GM21717 (cell line): ENCODE measurements at regions not wholly inside any gene's neighbourhood (a gene's known extent, or its start where the extent isn't known, plus 50 kb on each side); places are given as distances from the start of the nearest gene placed in this dataset.

Experiments used
- ATAC-seq: cut with Tn5 transposase; IDR thresholded peaks from one replicate; pipeline ENCODE4 v1.9.1; 2021; ENCODE audit warnings: mild to moderate bottlenecking, moderate library complexity; ENCODE audit not compliant: unreplicated experiment

GRCh38 chr1:67948151-67949080 lies 102.0 kb downstream of the DIRAS3 start:
- ATAC-seq, result no peak

- no peak for ATAC-seq
Measured at GRCh38 chr1:67947114-67947513, 103.3 kb downstream of the DIRAS3 start.

GRCh38 chr1:67945733-67946374 lies 104.6 kb downstream of the DIRAS3 start:
- ATAC-seq, result no peak

DNA sequence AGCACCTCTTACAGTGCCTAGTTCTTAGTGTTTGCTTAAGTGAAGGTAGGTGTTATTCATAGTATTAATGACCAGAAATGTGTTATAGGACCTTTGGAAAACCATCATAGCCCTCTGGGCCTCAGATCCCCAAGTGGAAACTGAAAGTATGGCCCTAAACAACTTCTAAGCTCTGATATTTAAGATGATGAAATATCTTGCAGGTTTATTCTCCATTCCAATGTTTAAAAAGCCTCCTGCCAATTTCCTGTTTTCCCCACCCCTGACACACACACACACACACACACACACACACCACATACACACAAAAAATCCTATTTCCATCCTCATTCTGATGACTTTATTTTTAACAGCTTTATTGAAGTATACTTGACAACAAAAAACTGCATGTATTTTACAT lies 108.2 kb downstream of the DIRAS3 start:
- ATAC-seq, result no peak

GRCh38 chr1:67941746-67942145 lies 108.5 kb upstream of the GNG12 start:
- ATAC-seq, result no peak

GRCh38 chr1:67941155-67941554 lies 107.9 kb upstream of the GNG12 start:
- no peak for ATAC-seq

DNA sequence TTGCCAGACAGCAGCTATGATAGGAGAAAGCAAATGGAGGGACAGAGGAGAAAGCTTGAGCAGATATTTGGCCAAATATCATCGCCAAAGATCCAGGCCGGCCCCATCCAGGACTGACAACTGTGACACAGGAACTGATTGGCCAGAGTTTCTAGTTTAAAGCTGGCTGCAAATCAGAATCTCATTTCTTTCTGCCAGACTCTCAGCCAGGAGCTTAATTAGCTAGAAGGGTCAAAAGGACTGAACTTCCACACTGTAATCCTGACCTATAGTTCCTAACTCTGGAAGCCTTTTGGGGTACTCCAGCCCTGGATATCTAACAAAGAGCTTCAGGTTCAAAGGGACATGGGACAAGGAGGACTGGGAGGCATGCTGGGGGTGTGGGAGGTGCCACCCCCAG lies 106.7 kb upstream of the GNG12 start:
- ATAC-seq, result no peak

DNA sequence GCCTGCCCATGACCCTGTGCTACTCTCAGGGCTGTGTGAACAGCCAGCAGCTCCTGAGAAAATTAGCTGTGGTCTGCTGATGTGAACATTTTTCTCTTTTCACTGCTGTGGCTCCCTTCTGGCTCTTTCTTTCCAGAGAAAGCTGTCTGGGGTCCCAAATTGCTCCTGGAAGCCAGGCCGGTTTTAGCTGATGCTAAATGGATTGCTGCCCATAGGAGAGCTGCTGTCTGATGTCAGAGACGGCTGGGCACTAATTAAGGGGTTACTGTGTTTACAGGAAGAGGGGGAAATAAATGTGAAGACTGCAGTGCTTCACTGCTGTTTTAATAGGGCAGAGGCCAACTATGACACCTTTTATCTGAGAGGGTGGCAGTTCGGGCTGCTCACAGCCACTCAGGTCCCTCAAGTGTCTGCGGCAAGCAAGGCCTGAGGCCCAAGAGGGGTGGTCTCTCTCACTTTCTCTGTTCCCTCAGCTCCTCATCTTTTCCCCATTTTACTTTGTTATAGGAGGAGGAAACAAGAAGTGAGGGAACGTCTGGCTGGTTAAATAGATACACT lies 106.0 kb upstream of the GNG12 start:
- ATAC-seq, result no peak

GRCh38 chr1:67937651-67938050 lies 104.4 kb upstream of the GNG12 start:
- no peak for ATAC-seq

- ATAC-seq, result no peak
Measured at GRCh38 chr1:67937010-67937409, 103.7 kb upstream of the GNG12 start.

GRCh38 chr1:67935560-67935959 lies 102.3 kb upstream of the GNG12 start:
- no peak for ATAC-seq

GRCh38 chr1:67931198-67931597 lies 97.9 kb upstream of the GNG12 start:
- ATAC-seq, result no peak

- ATAC-seq, result no peak
Measured at GRCh38 chr1:67923074-67923473, 89.8 kb upstream of the GNG12 start.

DNA sequence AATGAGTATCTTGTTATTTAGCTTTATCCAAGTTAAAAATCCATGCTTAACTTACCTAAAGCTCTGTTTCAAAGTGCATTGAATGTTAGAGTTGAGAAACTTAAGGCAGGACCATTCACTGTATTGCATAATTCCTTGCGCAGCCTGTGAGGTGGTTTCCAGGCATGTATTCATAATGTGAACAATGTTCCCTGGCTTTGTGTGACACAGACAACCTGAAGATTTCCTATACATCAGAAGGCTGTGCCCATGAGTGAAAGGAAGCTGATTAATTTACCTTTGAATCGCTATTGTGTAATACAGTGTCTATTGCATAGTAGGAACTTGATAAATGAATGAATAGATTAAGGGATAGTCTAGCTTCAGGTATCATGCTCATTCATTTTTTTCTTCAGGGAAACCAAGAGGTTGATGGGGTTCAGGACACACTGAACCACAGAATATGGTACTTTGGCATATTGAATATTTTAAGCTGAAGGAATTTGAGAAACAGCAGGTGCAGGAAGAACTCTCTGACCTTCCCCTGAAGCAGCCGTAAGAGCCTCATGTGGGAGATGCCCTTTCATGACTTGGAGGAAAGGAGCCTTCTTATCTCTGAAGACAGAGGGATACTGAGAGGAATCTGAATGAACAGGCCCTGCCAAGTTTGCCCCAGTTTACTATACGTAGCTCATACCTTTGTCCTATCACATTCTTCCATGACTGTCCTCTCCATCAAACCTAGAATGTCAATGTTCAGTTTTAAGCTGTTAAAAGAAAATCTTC lies 88.6 kb upstream of the GNG12 start:
- no peak for ATAC-seq

DNA sequence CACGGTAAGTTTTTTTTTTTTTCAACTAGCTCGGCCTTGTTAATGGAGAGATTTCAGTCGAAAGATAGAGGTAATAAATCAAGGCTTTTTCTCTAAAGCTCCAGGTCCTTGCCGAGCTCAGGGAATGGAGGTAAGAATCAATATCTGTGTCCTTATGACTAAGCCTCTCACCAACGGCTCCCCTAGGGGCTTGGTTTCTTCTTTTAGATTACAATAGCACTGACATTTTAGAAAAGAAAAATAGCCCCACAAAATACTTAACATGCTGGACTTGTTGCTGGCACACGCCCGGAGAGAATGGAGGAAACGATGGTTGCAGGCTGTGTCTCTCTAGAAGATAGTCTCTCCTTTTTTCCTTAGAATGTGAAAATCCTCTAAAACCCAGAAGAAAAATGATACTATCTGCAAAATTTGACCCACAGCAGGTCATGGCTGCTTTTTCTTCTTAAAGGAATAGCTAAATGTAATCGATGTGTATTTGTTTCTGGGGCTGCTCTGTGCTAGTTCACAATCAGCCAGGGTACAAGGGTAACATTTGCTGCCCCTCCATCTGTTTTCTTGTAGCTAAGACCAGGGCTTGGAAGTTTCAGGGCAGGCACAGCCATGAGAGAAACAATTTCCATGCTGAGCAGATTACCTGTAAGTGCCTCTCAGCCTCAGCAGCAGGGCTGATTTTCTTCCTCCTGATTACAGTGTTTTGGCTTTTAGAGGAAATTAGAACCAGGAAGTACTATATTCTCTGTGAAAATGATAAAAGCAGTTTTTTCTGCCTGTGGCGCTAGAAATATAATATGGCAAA lies 86.2 kb upstream of the GNG12 start:
- no peak for ATAC-seq

DNA sequence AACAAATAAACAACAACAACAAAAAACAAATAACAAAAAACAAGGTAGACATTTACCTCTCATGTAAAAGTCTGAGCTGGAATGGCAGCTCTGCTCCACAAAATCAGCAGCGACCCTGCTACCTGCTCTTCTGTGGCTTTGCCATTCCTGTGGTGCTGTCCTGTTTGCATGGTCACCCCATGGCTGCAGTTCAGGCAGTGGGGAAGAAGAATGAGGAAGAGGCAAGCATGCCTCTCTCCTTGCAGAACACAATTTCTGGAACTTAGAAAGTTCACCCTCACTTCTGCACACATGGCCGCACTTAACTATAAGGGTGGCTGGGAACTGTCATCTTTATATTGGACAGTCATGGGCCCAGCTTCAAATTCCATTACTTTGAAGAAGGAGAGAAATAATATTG lies 84.8 kb upstream of the GNG12 start:
- no peak for ATAC-seq

GRCh38 chr1:67917006-67917405 lies 83.7 kb upstream of the GNG12 start:
- ATAC-seq, result no peak

- no peak for ATAC-seq
Measured at GRCh38 chr1:67916140-67916886, 83.0 kb upstream of the GNG12 start.

- ATAC-seq, result no peak
Measured at GRCh38 chr1:67909776-67910175, 76.5 kb upstream of the GNG12 start.
